Sciatic nerve (tissue), 2 donors: ENCODE measurements at regions not wholly inside any gene's neighbourhood (a gene's known extent, or its start where the extent isn't known, plus 50 kb on each side); places are given as distances from the start of the nearest gene placed in this dataset.

Experiments used
- ATAC-seq: fragments of 200-7000 bp; cut with Tn5 transposase; one replicate; pipeline ENCODE4 v1.9.1; 2020; ENCODE audit warnings: mild to moderate bottlenecking, moderate library complexity
- DNase-seq: peaks from one replicate; pipeline ENCODE4 v3.0.0-alpha.2; 2020; ENCODE audit warnings: low spot score
- intact Hi-C: fragments of 100-400 bp; cut with DNase I; formaldehyde crosslinking; loops from one replicate; pipeline ENCODE4 v1.14.2; 2022
- donor health status: DM: no; HTN: no; CAD: no.
- donor health status: DM: no; HTN: no; CAD: no.

- DNase-seq (no peak), ATAC-seq (no peak)
- intact Hi-C loops = no loop called here
Observed at GRCh38 chr6:156725712-156726111, 51.5 kb upstream of the ARID1B start.

DNA sequence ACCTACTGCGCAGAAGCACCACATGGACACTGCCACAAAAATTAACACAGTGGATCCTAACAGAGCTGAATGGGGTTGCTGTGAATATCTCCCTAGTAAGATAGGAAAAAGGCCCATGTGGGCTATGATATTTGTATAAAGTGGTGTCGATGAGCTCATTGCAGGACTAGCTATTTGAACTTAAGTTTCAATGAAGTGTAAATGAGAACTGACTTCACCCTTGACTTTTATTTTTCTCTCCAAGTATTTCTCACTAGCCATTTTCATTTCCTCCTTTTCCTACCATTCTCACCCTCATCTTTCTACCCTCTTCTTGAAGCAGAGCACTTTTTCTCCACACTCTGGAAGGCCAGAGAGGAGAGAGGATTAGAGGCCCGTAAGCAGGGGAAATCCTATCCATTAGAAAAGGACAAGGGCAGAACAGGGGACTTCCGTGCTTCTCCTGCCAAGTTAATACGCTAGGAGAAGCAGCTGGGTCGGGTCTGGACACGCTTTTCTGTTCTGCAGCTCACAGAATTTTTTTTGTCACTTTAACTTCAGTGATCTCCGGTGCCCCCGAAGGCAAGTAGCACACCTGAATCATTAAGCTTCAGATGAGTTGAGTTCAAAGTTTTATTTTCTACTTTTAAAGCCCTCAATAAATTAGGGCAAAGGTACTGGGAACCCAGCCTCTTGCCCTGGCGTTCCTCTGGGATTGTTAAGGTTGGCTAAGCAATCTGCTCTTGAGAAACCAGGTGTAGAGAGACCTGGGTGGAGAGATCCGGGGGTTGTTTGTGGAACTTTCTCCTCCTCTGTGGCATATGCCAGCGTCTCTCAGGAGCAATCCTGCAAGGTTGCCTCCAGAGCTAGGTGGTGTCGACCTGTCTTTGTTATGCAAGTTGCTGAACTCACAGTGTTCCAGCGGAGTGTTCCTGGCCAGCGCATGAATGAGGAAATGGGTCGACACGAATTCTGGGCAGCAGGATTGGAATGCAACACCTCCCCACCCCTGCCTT lies 56.2 kb upstream of the ARID1B start:
- ATAC-seq (peak; percentile 14), DNase-seq (no peak)
- intact Hi-C loops = no loop called here

DNA sequence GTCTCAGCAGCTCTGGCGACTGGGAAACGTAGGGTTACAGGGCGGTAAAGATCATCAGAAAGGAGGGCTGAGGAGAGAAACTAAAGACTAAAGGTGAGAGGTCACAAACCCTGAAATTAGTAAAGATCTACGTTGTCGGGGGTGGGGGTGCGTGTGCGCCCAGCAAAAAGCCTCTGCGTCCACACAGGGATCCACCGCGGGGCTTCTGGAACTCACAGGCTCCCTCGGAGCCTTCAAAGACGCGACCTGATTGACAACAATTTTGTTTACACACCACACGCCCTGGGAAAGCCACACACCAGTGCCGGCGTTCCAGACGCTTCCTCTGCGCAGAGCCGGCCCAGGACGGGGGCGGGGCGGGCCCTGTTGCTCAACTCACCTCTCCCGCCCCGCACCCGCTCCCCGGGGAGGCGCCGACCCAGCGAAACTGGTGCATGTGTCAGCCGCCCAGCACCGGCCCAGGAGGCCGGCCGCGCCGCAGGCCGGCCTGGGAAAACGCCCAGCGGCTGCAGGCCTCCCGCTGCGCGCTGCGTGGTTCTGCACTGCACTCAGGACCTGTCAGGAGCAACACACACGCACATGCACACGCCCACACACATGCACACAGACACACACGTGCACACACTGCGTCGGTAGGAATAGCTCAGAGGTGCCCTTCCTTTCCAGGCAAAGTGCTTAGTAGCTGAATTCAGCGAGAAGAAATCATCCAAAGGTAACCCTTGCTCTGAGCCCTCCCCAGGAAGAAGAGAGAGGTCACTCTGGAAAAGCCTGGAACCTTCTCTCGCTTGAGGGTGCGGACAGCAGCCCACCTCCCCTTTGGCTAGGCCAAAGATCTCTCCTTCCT lies 57.2 kb upstream of the ARID1B start:
- intact Hi-C loops = no loop called here
- peak; percentile 94 for DNase-seq
- peak; percentile 98 for ATAC-seq

DNA sequence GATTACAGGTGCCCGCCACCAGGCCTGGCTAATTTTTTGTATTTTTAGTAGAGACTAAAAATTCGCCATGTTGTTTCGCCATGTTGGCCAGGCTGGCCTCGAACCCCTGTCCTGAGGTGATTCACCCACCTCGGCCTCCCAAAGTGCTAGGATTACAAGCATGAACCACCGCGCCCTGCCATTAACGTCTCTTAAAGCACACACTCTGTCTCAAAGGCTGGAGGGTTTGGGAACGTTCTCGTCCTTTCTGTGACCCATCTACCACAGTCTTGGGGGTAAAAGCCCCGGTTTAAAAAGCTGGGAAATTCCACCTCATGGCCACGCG lies 57.8 kb upstream of the ARID1B start:
- ATAC-seq (peak; percentile 3), DNase-seq (no peak)
- intact Hi-C loops = no loop called here

DNA sequence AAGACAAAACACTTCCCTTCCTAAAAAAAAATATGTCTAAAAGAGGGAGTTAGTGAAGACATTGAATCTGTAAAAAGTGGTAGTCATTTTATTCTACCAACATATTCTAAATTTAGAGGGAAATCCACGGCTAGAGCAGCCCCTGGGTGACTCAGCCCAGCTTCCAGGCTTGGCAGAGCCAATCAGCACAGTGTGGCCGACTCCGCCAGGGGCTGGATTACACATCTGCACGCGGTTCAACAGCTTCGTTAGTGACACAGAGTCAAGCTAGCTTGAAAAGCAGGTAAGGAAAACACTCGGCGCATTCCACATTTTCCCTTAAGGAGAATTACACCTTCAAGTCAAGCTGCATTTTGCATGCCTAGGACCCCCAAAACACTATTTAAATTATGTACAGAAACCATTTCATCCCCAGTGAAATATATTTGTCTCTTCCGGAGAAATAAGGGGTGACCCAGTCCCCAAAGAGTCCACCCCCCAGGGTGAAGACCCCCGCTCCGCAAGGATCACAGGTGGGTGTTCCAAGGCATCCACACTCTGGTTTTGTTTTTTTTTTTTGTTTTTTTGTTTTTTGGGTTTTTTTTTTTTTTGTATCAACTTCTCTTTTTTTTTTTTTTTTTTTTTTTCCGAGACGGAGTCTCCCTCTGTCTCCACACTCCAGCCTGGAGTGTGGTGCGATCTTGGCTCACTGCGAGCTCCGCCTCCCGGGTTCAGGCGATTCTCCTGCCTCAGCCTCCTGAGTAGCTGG lies 58.4 kb upstream of the ARID1B start:
- intact Hi-C loops = no loop called here
- no peak for DNase-seq
- no peak for ATAC-seq

DNA sequence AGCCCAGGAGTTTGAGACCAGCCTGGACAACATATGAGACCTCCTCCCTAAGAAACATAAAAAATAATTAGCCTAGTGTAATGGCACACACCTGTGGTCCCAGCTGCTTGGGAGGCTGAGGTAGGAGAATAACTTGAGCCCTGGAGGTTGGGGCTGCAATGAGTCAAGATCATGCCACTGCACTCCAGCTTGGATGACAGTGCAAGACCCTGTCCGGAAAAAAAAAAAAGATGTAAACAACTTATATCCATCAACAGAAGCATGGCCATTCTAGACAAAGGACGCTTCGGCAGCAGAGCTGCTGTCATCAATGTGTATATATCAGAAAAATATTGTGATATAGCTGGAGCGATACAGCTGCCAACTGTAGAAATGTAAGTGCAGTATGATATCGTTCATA lies 59.6 kb upstream of the ARID1B start:
- intact Hi-C loops = no loop called here
- DNase-seq = no peak
- ATAC-seq = no peak

DNA sequence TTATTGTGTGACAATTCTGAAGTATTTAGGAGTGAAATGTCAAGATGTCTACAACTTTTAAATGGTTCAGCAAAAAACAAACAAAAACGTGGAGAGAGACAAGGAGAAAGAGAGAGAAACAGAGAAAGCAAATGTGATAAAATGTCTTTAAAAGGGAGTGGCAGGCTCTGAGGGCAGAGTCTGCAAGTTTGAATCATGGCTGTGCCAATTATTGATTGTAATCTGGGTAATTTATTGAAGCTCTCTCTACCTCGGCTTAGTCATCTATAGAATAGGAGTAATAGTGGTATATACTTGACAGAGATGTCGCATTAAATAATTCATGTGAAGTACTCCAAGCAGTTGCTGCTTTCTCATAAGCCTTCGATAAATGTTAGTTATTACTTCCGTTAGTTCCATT lies 61.3 kb upstream of the ARID1B start:
- no peak for ATAC-seq
- DNase-seq = no peak
- intact Hi-C loops = no loop called here

GRCh38 chr6:156713548-156713947 lies 63.6 kb upstream of the ARID1B start:
- ATAC-seq = no peak
- DNase-seq = no peak
- intact Hi-C loops = loop anchor here (2.0 kb wide), 1 partner anchor 75 kb away; no protein-coding TSS in a partner anchor

GRCh38 chr6:156710479-156710878 lies 66.7 kb upstream of the ARID1B start:
- DNase-seq (no peak), ATAC-seq (no peak)
- intact Hi-C loops = no loop called here

DNA sequence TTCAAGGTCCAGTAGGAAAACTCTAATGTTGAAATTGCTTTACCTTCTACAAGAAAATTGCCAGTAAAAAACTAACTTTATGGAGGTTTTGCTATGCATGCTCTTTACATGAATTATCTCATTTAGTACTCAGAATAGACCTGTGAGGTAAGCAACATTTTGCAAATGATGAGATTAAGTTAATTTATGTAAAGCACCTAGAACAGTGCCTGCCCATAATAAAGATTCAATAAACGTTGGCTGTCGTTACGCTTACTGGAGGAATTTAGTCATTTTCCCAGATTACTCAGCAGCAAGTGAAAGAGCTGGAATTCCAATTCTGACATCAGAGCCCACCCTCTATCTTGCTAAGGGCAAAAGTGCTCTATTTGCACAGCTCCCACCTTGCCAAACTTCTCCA lies 69.4 kb upstream of the ARID1B start:
- no peak for DNase-seq
- ATAC-seq = no peak
- intact Hi-C loops = no loop called here

- no peak for ATAC-seq
- intact Hi-C loops = no loop called here
- no peak for DNase-seq
Observed at GRCh38 chr6:156703719-156704118, 73.5 kb upstream of the ARID1B start.

DNA sequence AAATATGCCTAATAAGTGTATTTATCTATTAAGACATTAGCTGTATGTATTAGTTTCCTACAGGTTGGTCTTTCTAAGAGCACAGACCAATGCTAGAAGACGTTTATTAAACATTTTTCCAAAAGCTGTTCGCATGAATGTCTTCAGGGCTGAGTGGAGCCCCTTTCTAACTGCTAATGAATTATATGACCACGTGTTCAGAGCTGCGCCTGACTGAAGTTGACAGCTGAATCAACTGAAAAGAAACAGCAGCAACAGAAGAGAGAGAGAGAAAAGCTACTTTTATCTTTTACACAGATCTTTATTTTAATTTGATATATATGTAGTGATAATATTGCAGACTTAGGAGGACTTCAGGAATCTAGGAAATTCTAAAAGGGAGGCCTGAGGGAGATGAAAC lies 75.2 kb upstream of the ARID1B start:
- intact Hi-C loops = no loop called here
- DNase-seq (no peak), ATAC-seq (no peak)

DNA sequence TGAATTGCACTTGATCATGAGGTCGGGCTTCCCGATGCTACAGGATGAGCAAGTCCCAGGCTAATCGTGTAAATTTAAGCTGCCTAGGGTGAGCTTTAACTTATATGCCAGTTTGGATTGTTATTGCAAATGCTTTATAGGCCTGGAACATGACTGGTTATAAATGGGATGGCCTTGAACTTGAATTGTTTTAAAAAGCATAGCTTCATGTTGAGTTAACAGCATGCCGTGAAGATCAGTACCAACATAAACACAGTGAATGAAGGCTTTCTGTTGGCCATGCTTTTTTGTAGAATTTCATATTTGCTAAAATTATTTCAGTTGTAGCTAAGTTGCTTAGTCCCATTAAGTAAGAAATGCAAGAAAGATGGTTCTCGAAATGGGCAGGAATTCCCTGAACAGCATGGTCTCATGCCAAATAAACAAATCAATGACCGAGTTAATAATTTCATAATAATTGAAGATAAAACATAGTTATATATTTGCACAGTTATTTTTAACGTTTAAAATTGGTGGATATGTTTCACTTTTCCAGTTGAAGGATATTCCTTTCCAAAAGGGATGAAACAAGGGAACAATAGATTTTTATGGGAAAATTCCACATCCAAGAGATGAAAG lies 76.6 kb upstream of the ARID1B start:
- intact Hi-C loops = no loop called here
- ATAC-seq (no peak), DNase-seq (no peak)

- intact Hi-C loops = no loop called here
- no peak for ATAC-seq
- no peak for DNase-seq
Observed at GRCh38 chr6:156699935-156700334, 77.2 kb upstream of the ARID1B start.

DNA sequence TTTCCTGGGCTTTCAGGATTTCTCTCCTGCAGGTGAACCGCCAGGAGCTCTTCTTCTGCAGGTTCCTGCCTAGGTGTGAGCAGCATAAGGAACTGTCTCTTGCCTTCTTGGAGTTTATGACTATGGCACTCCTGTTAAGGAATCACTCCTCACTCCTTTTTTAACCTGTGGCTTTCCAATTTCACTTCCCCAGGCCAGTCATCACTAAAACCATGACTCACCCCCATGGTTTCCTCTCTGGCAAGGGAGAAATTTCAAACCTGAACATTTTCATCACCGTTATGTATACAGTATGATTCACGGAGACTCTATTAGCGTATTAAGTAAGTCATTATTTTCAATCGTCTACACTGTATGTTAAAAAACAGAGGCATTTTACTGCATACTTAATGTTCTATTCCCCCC lies 78.2 kb upstream of the ARID1B start:
- no peak for ATAC-seq
- no peak for DNase-seq
- intact Hi-C loops = no loop called here

DNA sequence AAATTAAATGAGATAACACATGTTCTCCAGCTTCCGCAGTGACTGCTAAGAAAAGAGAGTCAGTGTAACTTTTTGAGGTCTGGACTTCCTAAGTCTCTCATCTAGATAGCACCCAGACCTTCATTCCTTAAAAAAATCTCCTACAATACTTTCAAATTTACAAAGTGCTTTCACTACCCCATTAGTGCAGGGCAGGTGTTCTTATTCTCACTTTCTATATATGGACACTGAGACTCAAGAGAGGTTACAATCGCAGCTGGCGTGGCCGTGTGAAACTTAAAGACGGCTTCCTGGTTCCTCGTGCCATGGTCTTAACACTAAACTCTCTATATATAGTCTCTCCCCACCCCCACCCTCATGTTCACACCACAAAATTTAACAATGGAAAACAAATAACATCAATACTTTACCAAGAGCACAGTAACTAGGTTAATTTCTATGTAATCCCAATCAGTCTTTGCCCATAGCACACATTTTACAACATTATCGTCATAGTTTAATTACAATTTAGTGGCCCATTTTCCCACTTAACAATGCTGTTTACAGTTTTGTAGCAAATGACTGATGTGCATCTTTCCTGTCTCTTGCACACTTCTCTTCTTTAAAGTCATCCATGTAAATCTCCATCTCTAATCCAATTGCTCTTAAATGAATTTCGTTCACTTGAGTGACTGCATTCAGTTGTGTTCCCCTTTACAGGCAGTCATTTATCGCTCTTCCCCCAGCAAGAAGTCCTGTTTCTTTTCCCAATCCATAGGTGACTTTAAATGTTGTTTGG lies 78.8 kb upstream of the ARID1B start:
- DNase-seq (no peak), ATAC-seq (no peak)
- intact Hi-C loops = no loop called here

DNA sequence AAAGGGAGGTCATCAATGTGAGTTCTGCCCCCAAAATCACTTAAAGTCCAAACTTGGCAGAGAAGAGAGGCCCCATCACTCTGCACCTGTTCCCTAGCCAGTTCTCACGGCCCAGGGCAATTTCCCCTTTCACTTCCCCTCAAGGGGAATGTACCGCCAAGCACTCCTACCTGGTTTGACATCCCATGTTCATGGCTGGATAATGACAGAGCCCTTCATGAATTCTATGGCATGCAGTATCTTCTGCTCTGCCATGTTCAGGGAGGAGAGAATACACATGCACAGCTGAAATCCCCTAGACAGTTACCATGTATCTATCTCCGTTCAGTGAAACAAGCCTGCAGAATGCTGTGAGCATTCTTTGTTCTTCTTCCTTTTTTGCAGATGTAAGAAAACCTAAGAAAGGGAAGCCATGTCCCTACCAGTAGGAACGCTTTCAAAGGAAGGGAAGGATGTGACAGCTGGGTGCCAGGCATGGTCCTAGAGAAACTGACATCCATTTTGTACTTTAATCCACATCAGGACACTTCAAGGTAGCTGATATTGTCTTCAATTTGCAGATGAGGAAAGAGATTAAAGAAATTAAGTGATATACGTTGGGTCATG lies 79.8 kb upstream of the ARID1B start:
- intact Hi-C loops = no loop called here
- ATAC-seq (no peak), DNase-seq (no peak)

DNA sequence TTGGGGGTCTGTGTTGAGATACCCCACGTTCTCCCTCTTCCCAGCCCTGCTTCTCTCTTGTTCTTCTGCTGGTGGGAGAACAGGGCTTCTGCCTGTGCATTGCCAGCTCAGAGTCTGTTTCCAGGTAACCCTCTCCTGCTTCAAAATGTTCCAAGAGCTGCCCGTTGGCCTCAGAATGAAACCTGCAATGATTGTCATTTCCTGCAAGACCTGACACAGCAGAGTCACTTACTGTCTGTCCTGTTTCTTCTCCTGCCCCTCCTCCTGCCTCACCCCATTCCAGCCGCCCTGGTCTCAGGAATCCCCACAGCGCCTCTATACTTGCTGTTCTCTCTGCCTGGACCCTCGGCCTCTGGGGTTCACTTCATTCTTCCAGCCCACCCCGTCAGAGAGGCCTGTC lies 81.4 kb upstream of the ARID1B start:
- intact Hi-C loops = no loop called here
- DNase-seq = no peak
- ATAC-seq = no peak
